Stomach (tissue), 8 donors: ENCODE measurements at regions not wholly inside any gene's neighbourhood (a gene's known extent, or its start where the extent isn't known, plus 50 kb on each side); places are given as distances from the start of the nearest gene placed in this dataset.

Source experiments
- DNase-seq, 2 donors: peaks; one replicate each; pipeline versions ENCODE4 v3.0.0 to v3.0.0-alpha.2; 2013 to 2019
- H3K27ac ChIP-seq, 5 donors: fragments of 200-600 bp in 4 of 5; sonication (generic) in 4 of 5; one replicate each; pipeline ENCODE4 v1.5.1; 2013 to 2019; ENCODE audit warnings: mild to moderate bottlenecking in 1 of 5, moderate library complexity in 1 of 5
- H3K27me3 ChIP-seq, 3 donors: fragments of 200-600 bp; sonication (generic); one replicate each; pipeline ENCODE4 v1.5.1; 2017 to 2019; ENCODE audit warnings: mixed run types in 1 of 3
- H3K36me3 ChIP-seq, 4 donors: fragments of 200-600 bp; sonication (generic); 1 replicate in 3 of 4; 2 replicates in 1 of 4; pipeline ENCODE4 v1.5.1; 2016 to 2019
- H3K4me1 ChIP-seq, 4 donors: fragments of 200-600 bp; sonication (generic); one replicate each; pipeline ENCODE4 v1.5.1; 2016 to 2019
- H3K4me3 ChIP-seq, 4 donors: fragments of 200-600 bp; sonication (generic) in 3 of 4; one replicate each; pipeline ENCODE4 v1.5.1; 2016 to 2019; ENCODE audit warnings: mild to moderate bottlenecking in 1 of 4
- H3K9me3 ChIP-seq, 4 donors: fragments of 200-600 bp; sonication (generic); one replicate each; pipeline ENCODE4 v1.5.1; 2016 to 2019
- CTCF ChIP-seq, 7 experiments: fragments of 450-650 bp in 4 of 7; fragments of 200-600 bp in 3 of 7; sonication (generic) in 3 of 7; IDR thresholded peaks; one replicate each; pipeline ENCODE4 v1.5.1; 2016 to 2019; ENCODE audit warnings: antibody characterized with exemption in 7 of 7, control low read depth in 2 of 7, mild to moderate bottlenecking in 1 of 7
- EP300 ChIP-seq: sonication (generic); formaldehyde crosslinking; IDR thresholded peaks from one replicate; pipeline ENCODE4 v1.6.1; 2017; ENCODE audit warnings: antibody characterized with exemption
- POLR2A ChIP-seq, 4 donors: fragments of 450-650 bp; IDR thresholded peaks; one replicate each; pipeline ENCODE4 v1.6.1; 2016; ENCODE audit warnings: antibody characterized with exemption in 4 of 4, control low read depth in 2 of 4, mild to moderate bottlenecking in 1 of 4, moderate library complexity in 1 of 4
- POLR2AphosphoS5 ChIP-seq, 3 donors: sonication (generic); formaldehyde crosslinking; IDR thresholded peaks; one replicate each; pipeline ENCODE4 v1.6.1; 2016; ENCODE audit warnings: antibody characterized with exemption in 3 of 3
- WGBS, 5 donors: extraction: QIAGEN DNeasy Blood & Tissue Kit in 3 of 5; methylation state at CpG; one replicate each; pipeline versions ENCODE4 v1.1.5 to v1.1.7; 2013 to 2018; 5-methylcytosine and 5-hydroxymethylcytosine counted together
- intact Hi-C: fragments of 100-400 bp; cut with DNase I; formaldehyde crosslinking; loops from one replicate; pipeline ENCODE4 v1.15.1; 2023; ENCODE audit warnings: low total_unique reads
- donor health status: healthy with polysubstance abuse.
- donor health status: Bipolar disorder and iron deficiency.
- donor health status: healthy.

GRCh38 chr9:126106404-126106803, 220.2 kb upstream of the MVB12B start:
- DNase-seq = no peak
- WGBS, 5 donors = 91 to 98% (median 96%) methylated on average over 5 of the region's 5 CpGs
- Histone ChIP-seq H3K27ac (no peak overlapping the region), H3K36me3 (no peaks in the 10 kb centered on the region), H3K4me1 (no peaks in the 10 kb centered on the region), H3K4me3 (no peak overlapping the region), H3K9me3 (no peaks in the 10 kb centered on the region), H3K27me3 (peaks cover 0 to 20% (median 6%) of the 10 kb centered on the region in 3 donors)
- TF ChIP-seq POLR2AphosphoS5 (IDR thresholded peaks at IDR 0.05) (no peak), POLR2A (IDR thresholded peaks at IDR 0.05) (no peak), EP300 (no peak), CTCF (IDR thresholded peaks at IDR 0.05) (no peak)
- intact Hi-C loops = no loop called here

GRCh38 chr9:126107693-126108092, 218.9 kb upstream of the MVB12B start:
- Histone ChIP-seq H3K36me3 (no peaks in the 10 kb centered on the region), H3K4me1 (no peaks in the 10 kb centered on the region), H3K9me3 (no peaks in the 10 kb centered on the region), H3K4me3 (no peak overlapping the region), H3K27me3 (peaks cover 0 to 21% (median 10%) of the 10 kb centered on the region in 3 donors), H3K27ac (no peak overlapping the region)
- intact Hi-C loops = no loop called here
- no peak for DNase-seq
- no peak for TF ChIP-seq CTCF (IDR thresholded peaks at IDR 0.05)
- no peak for TF ChIP-seq POLR2AphosphoS5 (IDR thresholded peaks at IDR 0.05)
- no peak for TF ChIP-seq EP300
- TF ChIP-seq POLR2A (IDR thresholded peaks at IDR 0.05) = no peak
- WGBS, 5 donors = 90 to 96% (median 95%) methylated on average over 12 of the region's 12 CpGs

GRCh38 chr9:126108240-126108639, 218.4 kb upstream of the MVB12B start:
- intact Hi-C loops = no loop called here
- Histone ChIP-seq H3K9me3 (no peaks in the 10 kb centered on the region), H3K27me3 (peaks cover 0 to 27% (median 6%) of the 10 kb centered on the region in 3 donors), H3K4me1 (no peaks in the 10 kb centered on the region), H3K36me3 (no peaks in the 10 kb centered on the region), H3K4me3 (no peak overlapping the region), H3K27ac (no peak overlapping the region)
- peak in 1 of 2 donors; percentile 30 for DNase-seq
- WGBS, 5 donors = 22 to 36% (median 36%) methylated on average over 11 of the region's 11 CpGs
- TF ChIP-seq EP300 (no peak), POLR2A (IDR thresholded peaks at IDR 0.05) (no peak), CTCF (IDR thresholded peaks at IDR 0.05) (no peak), POLR2AphosphoS5 (IDR thresholded peaks at IDR 0.05) (no peak)

GRCh38 chr9:126109575-126109974, 217.1 kb upstream of the MVB12B start:
- Histone ChIP-seq H3K27ac (no peak overlapping the region), H3K4me1 (no peaks in the 10 kb centered on the region), H3K4me3 (no peak overlapping the region), H3K27me3 (peaks cover 0 to 40% (median 4%) of the 10 kb centered on the region in 3 donors), H3K36me3 (no peaks in the 10 kb centered on the region), H3K9me3 (no peaks in the 10 kb centered on the region)
- DNase-seq = no peak
- intact Hi-C loops = no loop called here
- TF ChIP-seq POLR2AphosphoS5 (IDR thresholded peaks at IDR 0.05) = no peak
- TF ChIP-seq POLR2A (IDR thresholded peaks at IDR 0.05) = no peak
- TF ChIP-seq EP300 = no peak
- no peak for TF ChIP-seq CTCF (IDR thresholded peaks at IDR 0.05)
